Glomerular visceral epithelial cell (primary cell): ENCODE measurements at regions not wholly inside any gene's neighbourhood (a gene's known extent, or its start where the extent isn't known, plus 50 kb on each side); places are given as distances from the start of the nearest gene placed in this dataset.
A peak's percentile ranks its signal among the peaks of the same experiment; 100 is the strongest.

Experiments
- DNase-seq: peaks from one replicate; pipeline ENCODE4 v3.0.0-alpha.2; 2016; ENCODE audit errors: extremely low spot score

DNA sequence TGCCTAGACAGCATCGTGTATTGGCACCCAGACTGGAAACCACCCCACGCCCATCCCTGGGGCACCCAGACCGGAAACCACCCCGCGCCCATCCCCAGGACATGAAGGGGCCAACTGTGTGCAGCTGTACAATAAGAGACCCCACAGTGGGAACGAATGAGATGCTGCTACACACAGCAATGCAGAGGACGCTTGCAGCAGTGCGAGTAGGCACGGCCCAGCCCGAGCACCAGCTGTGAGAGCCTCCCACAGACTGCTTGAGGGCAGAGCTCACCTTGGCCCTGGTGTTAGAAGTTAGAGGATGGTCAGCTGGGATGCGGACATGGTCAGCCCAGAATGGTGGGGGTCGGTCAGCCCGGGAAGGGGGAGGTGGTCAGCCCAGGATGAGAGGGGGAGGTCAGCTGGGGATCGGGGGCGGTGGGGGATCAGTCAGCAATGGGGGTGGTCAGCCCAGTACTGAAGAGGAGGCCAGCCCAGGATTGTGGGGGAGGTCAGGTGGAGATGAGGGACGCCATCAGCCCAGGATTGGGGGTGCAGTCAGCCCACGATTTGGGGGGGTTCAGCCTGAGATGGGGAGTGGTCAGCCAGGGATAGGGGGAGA lies 340.0 kb downstream of the C16orf95 start:
- no peak for DNase-seq

DNA sequence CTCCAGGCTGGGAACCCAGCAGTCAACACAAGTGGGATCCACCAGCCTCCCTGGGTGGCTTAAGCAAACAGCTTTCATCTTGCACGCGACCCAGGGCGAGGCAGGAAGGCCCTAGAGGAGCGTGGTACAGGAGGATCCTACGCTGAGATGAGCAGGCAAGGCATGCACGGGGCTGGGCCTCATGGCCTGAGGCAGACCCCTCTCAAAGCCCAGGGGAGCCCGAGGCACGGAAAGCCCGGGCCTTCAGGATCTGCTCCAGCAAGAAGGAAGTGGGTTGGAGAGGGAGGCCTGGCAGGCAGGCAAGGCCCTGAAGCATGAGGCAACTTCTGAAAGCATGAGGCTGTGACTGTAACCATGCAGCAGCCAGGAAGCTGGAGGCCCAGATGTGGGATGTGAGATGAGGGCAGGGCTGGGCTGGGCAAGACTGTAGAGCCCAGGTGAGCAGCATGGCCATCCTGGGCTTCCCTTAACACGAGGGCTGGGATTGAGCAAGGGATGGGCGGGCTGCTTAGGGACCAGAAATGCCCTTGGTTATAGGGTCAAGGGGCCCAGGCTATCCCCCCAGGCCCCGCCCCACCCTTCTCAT lies 338.7 kb downstream of the C16orf95 start:
- no peak for DNase-seq

DNA sequence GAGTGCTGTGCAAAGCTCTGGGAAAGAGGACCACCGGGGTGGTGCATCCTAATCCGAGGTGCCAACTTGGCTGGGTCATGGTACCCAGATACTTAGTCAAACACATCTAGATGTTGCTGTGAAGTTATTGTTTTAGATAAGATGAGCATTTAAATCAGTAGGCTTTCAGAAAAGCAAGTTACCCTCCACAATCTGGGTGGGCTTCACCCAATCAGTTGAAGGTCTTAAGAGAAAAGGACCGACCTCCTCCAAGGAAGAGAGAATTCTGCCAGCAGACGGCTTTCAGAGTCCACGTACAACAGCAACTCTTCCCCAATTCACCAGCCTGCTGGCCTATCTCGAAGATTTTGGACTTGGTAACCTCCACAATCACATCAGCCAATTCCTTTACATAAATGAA lies 338.1 kb downstream of the C16orf95 start:
- no peak for DNase-seq

DNA sequence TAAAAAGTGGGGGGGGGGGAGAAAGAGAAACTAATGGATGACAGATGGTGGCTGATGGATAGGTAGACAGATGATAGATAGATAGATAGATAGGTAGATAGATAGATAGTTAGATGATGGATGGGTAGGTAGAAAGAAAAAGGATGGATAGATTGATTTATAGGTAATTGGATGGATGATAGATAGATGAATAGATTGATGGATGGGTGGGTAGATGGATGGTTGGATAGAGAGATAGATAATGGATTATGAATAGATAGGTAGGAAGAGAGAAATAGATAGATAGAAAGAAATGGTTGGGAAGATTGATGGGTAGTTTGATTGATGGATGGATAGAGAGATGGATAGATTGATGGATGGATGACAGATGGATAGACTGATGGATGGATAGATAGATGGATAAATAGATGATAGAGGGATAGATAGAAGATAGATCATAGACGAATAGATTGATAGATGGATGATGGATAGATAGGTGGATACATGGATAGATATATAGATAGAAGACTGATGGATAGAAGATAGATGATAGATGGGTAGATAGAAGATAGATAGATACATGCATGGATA lies 337.1 kb downstream of the C16orf95 start:
- no peak for DNase-seq

DNA sequence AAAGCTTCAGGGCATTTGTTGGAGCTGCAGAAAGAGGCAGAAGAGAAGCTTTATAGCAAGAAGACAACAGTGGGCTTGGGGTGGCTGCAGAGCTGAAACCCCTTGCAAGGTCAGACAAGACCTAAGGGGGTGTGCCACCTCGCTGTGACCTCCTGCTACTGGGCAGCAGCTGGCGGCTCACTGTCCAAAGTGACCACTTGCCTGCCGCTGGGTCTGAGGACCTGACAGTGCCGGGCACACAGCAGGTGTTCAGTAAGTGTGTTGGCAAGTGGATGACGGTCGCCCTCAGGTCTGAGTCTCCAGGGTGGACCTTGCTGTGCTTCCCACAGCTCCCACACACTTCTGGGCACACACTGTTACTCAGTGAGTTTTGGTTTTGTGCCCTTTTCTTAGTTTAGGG lies 336.5 kb downstream of the C16orf95 start:
- DNase-seq: no peak

DNA sequence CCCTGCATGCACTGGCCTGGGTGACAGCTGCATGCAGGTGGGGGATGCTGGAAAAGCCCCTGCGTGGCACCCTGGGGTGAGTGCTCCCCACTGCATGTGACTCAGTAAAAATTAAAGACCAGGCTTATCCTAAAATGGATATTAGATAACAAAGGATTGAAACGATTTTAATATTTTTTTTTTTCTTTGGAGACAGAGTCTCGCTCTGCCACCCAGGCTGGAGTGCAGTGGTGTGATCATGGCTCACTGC lies 334.9 kb downstream of the C16orf95 start:
- no peak for DNase-seq

DNA sequence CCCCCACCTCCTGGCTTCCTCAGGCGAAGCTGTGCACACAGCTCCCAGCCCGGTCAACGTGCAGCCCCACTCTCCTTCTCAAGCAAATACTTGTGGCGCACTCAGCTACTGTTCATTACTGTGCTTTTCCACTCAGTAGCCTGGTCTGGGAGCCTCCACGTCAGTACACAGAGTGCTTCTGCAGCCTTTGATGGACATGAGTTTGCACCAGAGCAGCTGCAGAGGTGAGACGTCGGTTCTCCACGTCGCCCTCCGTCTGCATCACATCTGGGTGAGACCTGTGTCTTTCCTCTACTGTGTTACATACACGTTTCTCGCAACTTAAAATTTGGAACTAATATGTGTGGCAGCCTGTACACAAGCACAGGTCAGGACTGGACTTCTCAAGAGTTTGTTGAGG lies 334.3 kb downstream of the C16orf95 start:
- no peak for DNase-seq

DNA sequence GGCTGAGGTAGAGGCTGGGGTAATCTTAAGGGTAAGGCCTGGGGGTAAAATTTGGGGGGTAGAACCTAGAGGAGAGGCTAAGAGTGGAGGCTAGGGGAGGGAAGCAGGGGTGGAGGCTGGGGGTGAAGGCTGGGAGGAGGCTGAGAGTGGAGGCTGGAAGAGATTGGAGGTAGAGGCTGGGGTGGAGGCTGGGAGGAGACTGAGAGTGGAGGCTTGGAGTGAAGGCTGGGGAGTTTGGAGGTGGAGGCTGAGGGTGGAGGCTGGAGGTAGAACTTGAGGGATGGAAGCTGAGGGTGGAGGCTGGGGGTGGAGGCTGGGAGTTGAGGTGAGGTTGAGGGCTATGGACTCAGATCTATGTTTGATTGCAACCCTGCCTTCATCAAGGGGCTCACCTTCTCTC lies 333.6 kb downstream of the C16orf95 start:
- no peak for DNase-seq

DNA sequence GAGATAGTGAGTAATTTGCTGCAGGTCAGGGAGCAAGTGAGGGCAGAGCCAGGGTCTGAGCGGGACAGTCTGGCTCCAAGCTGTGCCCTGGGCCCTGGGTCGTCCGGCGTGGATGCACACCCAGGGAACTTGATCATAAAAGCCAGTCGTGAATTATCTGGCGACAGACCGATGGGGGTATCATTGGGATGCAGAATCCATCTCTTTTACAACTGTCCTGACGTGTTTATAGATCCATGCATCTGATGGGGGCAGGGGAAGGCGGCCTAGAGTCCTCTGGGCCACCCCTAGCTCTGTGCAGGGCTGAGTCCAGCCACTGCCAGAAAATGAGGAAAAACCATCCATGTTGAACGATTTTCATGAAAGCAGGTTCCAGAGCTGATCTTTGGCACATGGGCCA lies 332.8 kb downstream of the C16orf95 start:
- DNase-seq: no peak

DNA sequence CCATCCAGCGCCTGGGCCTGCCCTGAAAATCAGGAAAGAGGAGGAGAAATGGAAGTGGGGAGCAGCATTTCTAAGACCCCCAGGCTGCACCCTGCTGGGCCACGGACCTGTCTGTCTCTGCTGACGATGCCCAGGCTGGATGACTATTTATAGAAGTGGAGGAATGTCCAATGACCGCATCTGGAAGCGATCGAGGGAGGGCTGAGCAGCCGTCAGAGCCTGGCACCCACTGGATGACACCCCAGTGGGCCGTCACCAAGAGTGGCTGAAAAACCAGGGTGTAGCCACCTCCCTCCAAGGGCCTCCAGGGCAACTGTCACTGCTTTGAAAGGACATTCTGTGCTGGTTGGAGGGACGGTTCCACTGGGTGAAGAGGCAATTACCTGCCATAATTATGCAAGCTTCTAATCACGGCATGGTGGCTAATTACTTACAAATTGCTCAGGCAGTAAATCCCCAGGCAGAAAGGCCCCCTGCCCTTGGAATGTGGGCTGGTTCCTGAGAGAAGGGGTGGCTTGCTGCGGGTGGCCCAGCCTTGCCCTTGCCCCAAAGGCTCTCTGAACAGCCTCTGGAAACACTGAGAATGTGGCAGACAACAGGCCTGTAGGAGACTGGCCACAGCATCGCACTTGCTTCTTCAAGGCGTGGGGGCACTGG lies 332.1 kb downstream of the C16orf95 start:
- DNase-seq: no peak

DNA sequence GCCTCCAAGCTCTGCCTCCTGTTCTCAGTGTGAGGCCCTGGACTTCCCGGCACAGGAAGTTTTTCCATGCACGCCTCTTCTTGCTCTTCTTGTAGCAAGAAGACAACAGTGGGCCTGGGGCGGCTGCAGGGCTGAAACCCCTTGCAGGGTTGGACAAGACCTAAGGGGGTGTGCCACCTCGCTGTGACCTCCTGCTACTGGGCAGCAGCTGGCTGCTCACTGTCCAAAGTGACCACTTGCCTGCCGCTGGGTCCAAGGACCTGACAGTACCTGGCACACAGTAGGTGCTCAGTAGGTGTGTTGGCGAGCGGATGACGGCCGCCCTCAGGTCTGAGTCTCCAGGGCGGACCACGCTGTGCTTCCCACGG lies 331.6 kb downstream of the C16orf95 start:
- no peak for DNase-seq

DNA sequence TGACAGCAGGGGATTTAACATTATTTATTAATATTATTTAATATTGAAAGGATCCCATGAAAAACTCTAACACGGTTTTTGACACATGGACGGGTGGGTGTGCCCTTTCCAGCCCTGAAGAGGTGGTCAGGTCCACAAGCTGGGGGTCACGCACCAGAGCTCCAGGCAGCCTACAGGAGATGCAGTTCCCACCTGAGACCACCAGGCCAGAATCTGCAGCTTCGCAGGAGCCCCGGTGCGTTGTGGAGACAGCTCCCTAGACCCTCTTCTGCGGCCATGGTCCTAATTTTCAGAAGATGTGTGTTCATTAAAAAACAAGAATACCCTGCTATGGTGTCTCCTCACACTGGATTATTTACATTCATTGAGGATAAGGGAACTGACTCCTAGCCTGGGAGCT lies 331.1 kb downstream of the C16orf95 start:
- no peak for DNase-seq

DNA sequence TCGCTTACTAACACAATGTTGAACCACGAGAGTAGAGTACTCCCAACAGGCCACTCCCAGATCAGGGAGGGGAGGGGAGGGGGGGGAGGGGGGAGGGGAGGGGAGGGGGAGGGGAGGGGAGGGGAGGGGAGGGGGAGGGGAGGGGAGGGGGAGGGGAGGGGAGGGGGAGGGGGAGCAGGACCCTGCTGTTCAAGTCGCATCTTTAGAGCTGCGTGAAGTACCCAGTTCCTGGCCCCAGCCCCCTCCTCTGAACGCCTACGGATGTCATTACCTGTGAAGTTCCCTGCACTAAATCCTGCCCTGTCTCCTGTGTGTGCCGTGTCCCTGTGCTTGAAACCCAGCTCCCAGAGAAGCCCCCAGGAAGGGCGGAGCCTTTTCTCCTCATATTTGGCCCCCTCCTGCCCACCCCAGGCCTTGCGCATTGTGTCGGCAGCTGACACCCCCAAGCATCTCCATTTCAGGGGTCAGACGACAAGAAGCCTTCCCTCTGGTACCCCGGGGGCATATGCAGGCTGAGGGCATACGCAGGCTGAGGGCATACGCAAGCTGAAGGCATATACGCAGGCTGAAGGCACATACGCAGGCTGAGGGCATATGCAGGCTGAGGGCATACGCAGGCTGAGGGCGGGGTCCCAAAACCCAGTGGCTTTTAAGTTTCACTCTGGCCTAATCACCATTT lies 330.2 kb downstream of the C16orf95 start:
- DNase-seq: no peak

DNA sequence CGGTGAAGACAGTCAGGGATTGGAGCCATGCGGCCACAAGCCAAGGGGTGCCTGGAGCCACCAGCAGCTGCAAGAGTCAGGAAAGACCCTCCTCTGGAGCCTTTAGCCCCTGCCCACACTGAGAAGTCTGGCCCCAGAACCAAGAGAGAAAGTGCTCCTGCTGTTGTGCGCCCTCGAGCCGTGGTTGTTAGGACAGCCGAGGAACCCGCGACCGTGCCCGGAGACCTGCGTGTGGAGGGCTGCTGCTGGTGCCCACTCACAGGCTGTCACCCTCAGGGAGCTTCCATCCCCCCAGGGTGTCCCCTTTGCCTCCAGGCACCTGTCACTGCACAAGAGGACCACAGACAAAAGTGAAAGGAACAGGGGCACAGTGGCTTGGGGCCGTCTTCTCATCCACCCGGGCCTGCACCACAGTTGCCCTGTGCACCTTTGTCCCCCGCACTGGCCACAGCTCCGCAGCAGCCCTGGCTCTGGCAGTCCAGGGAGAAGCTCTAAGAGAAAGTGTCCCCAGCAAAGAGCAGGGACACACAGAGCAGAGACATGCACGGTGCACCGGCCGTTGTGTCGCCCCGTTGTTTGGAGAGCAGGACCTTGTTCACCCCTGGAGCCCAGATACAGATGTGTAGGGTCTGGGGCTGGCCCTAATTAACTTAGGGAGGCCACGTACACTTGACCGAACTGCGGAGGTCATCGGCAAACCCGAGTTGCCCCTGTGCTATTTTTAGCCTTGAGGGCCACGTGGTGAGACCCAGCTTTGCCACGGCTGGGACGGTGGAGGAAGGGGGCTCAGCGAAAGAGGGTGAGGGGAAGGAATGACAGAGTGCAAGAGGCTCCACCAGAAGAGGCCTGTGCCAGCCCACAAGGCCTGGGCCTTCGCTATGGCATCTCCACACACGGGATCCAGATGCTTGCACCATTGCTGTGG lies 329.2 kb downstream of the C16orf95 start:
- no peak for DNase-seq

DNA sequence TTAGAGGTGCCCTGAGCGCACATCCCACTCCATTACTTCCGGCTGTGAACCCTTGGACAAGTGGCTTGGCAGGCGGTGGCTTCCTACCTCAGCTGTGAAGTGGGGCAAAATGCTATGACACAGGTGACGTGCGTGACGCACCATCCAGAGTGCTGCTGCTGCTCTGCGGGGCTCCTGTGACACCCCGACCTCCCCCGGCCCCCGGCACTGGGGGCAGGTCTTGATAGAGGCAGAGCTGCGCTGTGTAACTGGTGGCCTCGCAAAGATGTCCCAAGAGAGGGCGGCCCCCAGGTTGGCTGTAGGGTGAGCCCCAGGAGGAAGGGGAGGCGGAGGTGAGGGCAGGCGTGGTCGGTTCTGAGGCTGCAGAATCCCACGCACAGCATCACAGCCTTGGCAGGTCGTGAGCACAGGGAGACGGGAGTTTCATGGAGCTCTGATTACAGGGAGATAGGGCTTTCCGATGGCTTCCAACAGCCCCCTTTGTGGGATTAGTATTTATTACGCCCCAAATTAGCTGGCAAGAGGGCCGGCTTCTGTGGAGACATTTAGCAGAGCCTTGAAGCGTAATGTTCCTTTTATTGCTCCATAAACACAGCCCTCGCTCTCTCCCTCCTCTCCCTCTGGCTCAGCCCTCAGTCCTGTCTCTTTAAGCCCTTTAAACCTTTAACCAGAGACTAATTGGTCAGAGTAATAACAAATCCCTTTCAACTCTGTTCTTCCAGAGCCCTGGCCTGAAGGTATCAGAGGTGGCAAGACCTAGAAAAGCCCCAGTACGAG lies 328.1 kb downstream of the C16orf95 start:
- DNase-seq: no peak

DNA sequence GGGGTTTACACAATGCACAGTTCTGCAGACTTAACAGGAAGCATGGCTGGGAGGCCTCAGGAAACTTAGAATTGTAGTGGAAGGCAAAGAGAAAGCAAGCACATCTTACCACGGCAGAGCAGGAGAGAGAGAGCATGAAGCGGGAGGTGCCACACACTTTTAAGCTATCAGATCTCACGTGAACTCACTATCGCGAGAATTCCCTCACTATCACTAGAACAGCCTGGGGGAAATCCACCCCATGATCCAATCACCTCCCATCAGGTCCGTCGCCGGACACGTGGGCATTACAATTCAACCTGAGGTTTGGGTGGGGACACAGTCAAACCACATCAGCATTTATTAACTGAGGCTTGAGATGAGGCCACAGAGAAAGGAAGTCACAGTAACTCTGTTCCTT lies 326.7 kb downstream of the C16orf95 start:
- peak; percentile 82 for DNase-seq

DNA sequence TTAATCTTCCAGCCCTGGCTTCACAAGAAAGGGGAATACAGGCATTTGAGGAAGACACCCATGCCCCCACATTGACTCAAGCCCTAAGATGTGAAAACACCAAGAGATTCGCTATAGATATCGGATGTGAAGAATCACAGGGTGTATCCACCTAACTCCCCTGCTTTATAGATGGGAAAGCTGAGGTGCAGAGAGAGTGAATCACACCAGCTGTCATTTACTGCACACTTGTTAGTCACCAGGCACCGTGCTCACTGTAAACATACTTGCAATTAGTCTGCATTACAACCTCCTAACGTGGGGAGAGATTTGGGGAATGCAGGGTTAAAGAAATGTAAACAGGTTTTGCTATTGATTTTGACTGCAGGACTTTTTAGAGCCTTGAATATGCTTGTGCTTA lies 325.5 kb downstream of the C16orf95 start:
- DNase-seq: peak; percentile 33

DNA sequence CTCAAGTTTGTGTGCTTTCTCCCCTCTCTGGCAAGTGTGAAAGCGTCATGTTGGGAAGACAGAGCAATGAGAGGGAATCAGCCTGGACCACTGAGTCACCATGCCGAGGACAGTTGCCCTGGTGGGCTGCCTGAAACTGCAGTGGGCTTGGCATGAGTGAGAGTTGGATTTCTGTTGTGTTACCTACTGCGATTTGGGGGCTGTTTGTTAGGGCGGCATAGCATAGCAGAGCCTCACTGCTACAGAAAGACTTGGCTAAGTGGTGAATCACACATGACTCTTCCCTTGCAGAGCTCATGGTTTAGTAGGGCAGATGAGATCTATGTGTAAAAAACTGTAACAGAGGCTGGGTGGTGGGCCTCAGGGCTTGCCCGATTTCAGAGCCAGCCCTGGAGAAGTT lies 324.6 kb downstream of the C16orf95 start:
- no peak for DNase-seq

DNA sequence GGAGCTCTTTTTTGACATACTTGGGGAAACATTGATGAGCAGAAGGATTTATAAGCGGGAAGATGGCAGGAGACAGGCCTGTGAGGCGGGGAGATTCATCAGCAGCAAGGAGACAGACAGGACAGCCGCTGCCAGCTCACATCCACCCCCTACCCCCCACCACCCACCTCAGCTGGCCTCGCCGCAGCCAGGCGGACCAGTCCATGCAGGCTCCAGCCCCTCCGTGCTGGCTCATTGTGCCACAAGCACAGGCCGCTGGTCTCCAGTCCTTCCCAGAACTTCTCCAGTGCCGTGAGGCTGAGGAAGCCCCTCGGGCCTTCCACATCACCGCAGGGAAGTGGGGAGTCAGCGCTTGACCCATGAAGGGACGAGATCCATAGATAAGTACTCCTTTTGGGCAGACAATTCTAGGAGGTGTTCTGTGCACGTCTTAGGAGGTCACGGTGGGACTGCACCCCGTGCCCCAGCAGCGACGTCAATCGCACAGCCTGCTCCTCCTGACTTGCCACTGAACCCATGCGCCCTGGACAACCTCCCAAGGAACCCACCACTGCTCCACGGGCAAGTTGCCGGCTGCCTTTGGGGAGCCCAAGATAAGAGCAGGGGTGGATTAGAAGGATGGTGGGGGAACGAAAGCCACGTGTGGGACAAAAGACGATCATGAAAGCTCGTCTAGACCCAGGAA lies 323.6 kb downstream of the C16orf95 start:
- DNase-seq: no peak

DNA sequence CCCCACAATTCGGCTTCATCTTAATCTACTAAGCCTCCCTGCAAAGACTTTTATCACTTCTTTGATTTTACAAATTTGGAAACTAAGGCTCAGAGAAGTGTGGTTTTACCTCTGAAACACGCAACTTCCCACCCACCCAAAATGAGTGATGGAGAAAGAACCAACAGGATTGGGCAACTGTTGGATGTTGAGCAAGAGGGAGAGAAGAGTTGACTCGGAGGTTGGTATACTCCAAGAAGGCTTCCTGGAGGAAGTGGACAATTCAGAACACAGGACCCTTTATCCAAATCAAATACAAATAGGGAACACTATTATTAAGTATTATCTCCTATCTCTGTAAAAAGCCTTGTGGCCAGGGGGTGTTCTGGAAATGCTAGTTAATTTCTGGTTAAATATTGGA lies 323.0 kb downstream of the C16orf95 start:
- DNase-seq: no peak
